ENCODE measurements at regions not wholly inside any gene's neighbourhood (a gene's known extent, or its start where the extent isn't known, plus 50 kb on each side); places are given as distances from the start of the nearest gene placed in this dataset.
A peak's percentile ranks its signal among the peaks of the same experiment; 100 is the strongest.

DNA sequence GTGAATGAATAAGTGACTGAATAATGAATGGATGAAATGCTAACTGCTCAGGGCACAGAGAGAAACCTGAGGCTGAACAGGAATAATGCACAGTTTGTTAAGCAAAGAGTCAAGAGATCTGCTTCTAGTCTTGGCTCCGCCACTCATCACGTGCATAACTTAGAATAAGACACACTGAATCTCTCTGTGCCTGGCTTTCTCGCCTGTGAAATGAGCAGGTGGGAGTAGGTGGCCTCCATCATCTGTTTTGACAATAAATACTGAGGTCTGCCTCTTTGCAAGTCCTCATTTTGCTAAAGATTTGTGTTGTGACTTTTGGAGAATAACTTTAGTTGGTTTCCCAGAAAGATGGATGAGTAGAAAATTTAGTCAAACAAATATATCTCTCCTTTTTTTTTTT is 318.0 kb downstream of the FBXW7 start:
- Histone ChIP-seq H3K27ac (ENCODE audit: low read depth, low read length, severe bottlenecking) (no peak overlapping the region), H3K9me3 (ENCODE audit: control insufficient read depth, low read length) (no peaks in the 10 kb centered on the region), H3K4me1 (ENCODE audit: control insufficient read depth, insufficient read depth, low read length, poor library complexity, severe bottlenecking) (no peaks in the 10 kb centered on the region), H3K4me3 (ENCODE audit: extremely low read depth, insufficient read depth, low read length, poor library complexity, severe bottlenecking) (no peak overlapping the region), H3K36me3 (ENCODE audit: control insufficient read depth, insufficient read depth, low read length) (no peaks in the 10 kb centered on the region)
- 83 to 90% methylated on average over 2 of the region's 3 CpGs for WGBS, 2 experiments (ENCODE audit: insufficient coverage in 2 of 2)

DNA sequence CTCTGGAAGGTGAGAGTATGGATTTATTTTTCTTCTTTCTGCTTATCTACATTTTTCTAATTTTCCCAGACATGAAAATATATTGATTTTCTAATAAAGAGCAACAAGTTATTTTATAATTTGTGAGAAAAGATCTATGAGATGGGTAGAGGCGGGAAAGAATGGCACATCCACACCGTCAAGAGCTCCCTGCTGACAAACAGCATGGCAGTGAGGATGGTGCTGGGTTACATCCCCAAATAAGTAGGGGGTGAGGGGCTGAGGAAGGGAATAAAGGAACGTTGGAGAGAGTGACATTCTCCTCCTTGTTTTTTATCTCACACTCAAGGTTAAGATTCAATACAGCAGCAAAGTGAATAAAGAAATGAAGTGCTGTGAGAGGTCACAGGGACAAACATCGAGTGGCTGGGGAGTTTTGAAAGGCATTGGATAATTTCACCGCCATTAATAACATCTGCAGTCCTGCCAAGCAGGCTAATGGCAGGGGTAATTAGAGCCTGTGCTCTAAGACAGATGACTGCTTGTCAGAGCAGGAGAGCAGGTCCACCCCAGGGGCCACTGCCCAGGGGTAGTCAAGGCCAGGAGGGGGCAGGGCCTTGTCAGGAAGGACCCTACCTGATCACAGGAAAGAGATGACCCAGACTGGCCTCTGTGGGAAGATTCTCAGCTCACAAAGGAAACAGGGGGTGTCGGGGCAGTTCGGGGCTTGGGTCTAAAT is 323.8 kb downstream of the FBXW7 start:
- 81 to 86% methylated on average over 4 of the region's 7 CpGs for WGBS, 2 experiments (ENCODE audit: insufficient coverage in 2 of 2)
- no peak overlapping the region for H3K27ac ChIP-seq (ENCODE audit: low read depth, low read length, severe bottlenecking)
- no peaks in the 10 kb centered on the region for H3K9me3 ChIP-seq (ENCODE audit: control insufficient read depth, low read length)
- peaks cover 13% of the 10 kb centered on the region for H3K4me1 ChIP-seq (ENCODE audit: control insufficient read depth, insufficient read depth, low read length, poor library complexity, severe bottlenecking)
- H3K36me3 ChIP-seq (ENCODE audit: control insufficient read depth, insufficient read depth, low read length) = no peaks in the 10 kb centered on the region
- H3K4me3 ChIP-seq (ENCODE audit: extremely low read depth, insufficient read depth, low read length, poor library complexity, severe bottlenecking) = no peak overlapping the region

DNA sequence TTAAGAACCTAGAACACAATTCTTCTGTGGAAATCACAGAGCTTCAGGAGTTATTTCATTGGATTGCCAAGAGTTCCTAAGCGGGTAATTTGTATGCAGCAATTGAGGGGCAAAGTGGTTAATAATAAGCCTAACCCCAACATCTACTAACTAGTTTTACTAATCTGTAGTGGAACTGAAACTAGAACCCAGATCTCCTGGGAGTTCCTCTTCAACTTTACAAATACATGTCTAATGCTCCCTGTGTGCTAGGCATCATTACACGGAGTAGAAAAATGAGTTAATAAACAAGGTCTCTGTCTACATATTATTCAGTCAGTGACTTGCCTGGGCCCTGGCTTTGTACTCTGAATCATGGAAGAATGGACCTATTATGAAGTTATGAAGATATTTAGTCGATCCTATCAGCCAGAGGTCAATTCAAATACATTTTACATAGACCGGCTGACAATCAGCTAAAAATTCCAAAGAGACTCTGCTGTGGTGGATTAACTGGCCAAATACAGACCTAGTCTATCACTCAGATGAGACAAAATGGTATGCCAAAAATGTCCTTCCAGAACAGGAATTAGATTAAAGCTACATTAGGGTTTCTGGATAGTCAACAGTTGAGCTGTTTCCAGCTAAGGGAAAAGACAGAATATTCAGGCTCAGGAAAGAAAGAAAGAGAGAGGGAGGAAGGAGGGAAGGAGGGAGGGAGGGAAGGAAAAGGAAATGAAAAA is 326.0 kb downstream of the FBXW7 start:
- Histone ChIP-seq H3K27ac (ENCODE audit: low read depth, low read length, severe bottlenecking) (peak overlapping the region; percentile 25), H3K4me3 (ENCODE audit: extremely low read depth, insufficient read depth, low read length, poor library complexity, severe bottlenecking) (no peak overlapping the region), H3K9me3 (ENCODE audit: control insufficient read depth, low read length) (no peaks in the 10 kb centered on the region), H3K4me1 (ENCODE audit: control insufficient read depth, insufficient read depth, low read length, poor library complexity, severe bottlenecking) (peaks cover 22% of the 10 kb centered on the region), H3K36me3 (ENCODE audit: control insufficient read depth, insufficient read depth, low read length) (no peaks in the 10 kb centered on the region)
- WGBS, 2 experiments (ENCODE audit: insufficient coverage in 2 of 2) = 60% methylated on average over 1 of the region's 4 CpGs; no CpG with 5 or more reads in 1 of the 2 experiments

DNA sequence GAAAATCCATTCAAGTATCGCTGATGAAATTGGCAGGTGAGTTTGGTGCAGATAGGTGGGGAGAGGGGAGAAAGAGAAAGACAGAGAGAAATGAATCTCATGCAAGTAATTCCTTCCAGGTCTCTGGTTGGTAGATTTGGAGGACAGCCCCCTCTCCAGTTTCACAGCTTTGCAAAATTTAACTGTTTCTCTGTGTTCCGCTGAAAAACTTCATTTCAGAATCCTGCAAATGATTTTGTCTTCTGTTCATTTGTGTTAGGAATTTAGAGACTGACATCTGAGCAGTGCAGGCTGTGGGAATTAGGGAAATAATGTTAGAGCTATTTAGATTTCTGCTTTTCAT is 328.5 kb downstream of the FBXW7 start:
- Histone ChIP-seq H3K4me1 (ENCODE audit: control insufficient read depth, insufficient read depth, low read length, poor library complexity, severe bottlenecking) (peaks cover 28% of the 10 kb centered on the region), H3K9me3 (ENCODE audit: control insufficient read depth, low read length) (no peaks in the 10 kb centered on the region), H3K4me3 (ENCODE audit: extremely low read depth, insufficient read depth, low read length, poor library complexity, severe bottlenecking) (no peak overlapping the region), H3K36me3 (ENCODE audit: control insufficient read depth, insufficient read depth, low read length) (no peaks in the 10 kb centered on the region), H3K27ac (ENCODE audit: low read depth, low read length, severe bottlenecking) (no peak overlapping the region)
- WGBS, 2 experiments (ENCODE audit: insufficient coverage in 2 of 2) = 78 to 90% methylated on average over 1 to 2 of the region's 2 CpGs

DNA sequence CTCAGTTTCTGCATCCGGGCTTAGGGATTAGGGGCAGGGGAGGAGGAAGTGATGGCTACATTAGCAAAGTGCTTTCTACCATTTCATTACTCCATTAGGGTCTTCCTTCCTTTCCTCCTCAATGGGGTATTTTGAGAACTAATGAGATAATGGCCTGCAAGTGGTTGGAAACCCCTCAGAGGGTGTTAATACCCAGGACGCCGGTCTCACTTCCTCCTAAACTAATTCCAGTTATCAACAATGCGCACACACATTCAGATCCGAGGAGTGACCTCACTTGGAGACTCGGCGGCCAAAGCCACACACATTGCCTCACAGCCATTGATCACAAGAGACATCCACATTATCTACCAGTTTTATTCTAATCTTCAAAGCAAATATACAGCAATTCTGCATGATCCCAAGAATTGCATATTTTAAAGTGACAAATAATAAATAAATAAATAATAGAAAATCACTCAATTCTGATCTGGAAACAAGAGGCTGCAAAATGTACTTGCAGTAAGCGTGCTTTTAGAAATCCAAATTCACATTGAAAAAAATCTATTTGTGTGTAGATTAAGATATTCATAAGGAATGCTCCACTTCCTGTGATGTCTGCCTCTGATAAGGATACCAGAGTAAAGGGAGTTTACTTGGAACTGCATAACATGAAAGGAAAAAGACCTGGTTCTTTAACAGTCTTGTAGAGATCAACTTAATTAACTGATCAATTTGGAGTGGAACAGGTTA is 329.1 kb downstream of the FBXW7 start:
- Histone ChIP-seq H3K4me1 (ENCODE audit: control insufficient read depth, insufficient read depth, low read length, poor library complexity, severe bottlenecking) (peaks cover 28% of the 10 kb centered on the region), H3K9me3 (ENCODE audit: control insufficient read depth, low read length) (no peaks in the 10 kb centered on the region), H3K36me3 (ENCODE audit: control insufficient read depth, insufficient read depth, low read length) (no peaks in the 10 kb centered on the region), H3K4me3 (ENCODE audit: extremely low read depth, insufficient read depth, low read length, poor library complexity, severe bottlenecking) (no peak overlapping the region), H3K27ac (ENCODE audit: low read depth, low read length, severe bottlenecking) (peak overlapping the region; percentile 1)
- 73 to 87% methylated on average over 5 to 6 of the region's 8 CpGs for WGBS, 2 experiments (ENCODE audit: insufficient coverage in 2 of 2)

DNA sequence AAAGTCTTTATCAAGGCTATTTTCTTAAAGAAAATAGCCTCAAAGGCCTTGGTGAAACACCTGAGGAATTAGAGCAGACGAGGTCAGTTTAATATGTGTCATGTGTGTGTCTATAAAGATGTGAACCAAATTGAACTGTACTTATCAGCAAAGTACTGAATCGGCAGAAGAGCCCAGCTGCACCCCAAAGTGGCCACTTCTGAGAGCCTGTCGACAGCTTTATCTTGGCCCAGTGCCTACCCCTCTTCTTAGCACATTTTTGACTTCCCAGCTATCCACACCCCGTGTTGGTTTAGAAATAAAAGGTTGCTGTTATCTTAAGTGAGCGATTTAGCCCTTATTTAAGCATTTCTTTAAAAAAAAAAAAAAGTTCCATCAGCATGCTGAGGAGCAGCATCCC is 329.7 kb downstream of the FBXW7 start:
- H3K27ac ChIP-seq (ENCODE audit: low read depth, low read length, severe bottlenecking) = no peak overlapping the region
- no peak overlapping the region for H3K4me3 ChIP-seq (ENCODE audit: extremely low read depth, insufficient read depth, low read length, poor library complexity, severe bottlenecking)
- no peaks in the 10 kb centered on the region for H3K36me3 ChIP-seq (ENCODE audit: control insufficient read depth, insufficient read depth, low read length)
- H3K4me1 ChIP-seq (ENCODE audit: control insufficient read depth, insufficient read depth, low read length, poor library complexity, severe bottlenecking) = peaks cover 28% of the 10 kb centered on the region
- 70 to 80% methylated on average over 2 of the region's 5 CpGs for WGBS, 2 experiments (ENCODE audit: insufficient coverage in 2 of 2)
- H3K9me3 ChIP-seq (ENCODE audit: control insufficient read depth, low read length) = no peaks in the 10 kb centered on the region

DNA sequence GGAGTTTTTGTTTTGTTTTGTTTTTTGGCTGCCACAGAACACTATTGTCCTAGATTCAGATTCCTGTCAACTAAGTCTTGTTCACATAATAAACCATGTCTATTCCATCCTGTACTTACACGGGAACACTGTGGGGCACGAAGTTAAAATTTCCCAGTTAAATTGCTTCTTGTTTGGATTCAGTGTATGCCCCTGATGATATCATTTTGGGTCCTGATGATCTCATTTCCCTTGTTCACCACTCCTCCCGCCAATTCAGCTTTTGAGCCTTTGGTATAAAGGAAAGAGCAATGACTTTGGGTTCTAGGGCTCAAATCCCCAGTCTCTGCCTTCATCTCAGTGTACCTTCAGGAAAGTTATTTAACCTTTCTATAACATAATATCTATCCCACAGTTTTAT is 333.5 kb downstream of the FBXW7 start:
- H3K36me3 ChIP-seq (ENCODE audit: control insufficient read depth, insufficient read depth, low read length) = no peaks in the 10 kb centered on the region
- H3K9me3 ChIP-seq (ENCODE audit: control insufficient read depth, low read length) = no peaks in the 10 kb centered on the region
- WGBS, 2 experiments (ENCODE audit: insufficient coverage in 2 of 2) = 96 to 100% methylated on average over 1 to 3 of the region's 3 CpGs
- peaks cover 18% of the 10 kb centered on the region for H3K4me1 ChIP-seq (ENCODE audit: control insufficient read depth, insufficient read depth, low read length, poor library complexity, severe bottlenecking)
- H3K27ac ChIP-seq (ENCODE audit: low read depth, low read length, severe bottlenecking) = no peak overlapping the region
- no peak overlapping the region for H3K4me3 ChIP-seq (ENCODE audit: extremely low read depth, insufficient read depth, low read length, poor library complexity, severe bottlenecking)

DNA sequence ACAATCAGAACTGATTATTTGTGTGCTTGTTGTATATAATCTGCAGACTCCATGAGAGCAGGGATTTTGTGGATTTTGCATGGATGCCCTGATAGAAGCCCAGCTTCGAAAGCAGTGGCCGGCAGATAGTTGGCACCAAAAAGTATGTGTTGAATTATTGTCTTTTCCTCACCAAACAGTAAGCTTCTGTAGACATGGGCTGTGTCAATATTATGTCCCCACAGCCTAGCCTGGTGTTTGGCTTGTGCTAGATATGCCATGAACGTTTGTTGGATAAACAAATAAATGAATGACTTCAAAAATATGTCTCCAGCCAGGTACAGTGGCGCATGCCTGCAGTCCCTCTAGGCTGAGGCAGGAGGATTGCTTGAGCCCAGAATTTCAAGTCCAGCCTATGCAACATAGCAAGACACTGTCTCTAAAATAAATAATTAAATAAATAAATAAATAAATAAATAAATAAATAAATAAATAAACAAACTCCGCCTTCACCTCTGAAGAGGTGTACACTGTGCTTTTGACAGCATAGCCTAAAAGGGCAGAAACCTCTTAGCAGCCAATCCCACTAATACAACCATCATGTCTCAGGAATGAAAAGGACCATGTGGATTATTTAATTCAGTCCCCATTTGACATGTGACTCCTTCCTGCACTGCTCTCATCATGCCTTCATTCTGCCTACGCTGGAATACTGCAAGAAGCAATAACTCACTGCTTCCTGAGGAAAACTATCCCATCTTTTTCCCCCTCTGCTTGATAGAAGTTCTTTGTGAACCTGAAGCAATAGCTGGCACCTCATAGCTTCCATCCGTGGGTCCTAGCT is 335.2 kb downstream of the FBXW7 start:
- WGBS, 2 experiments (ENCODE audit: insufficient coverage in 2 of 2) = 85 to 100% methylated on average over 3 to 6 of the region's 7 CpGs
- Histone ChIP-seq H3K36me3 (ENCODE audit: control insufficient read depth, insufficient read depth, low read length) (no peaks in the 10 kb centered on the region), H3K9me3 (ENCODE audit: control insufficient read depth, low read length) (no peaks in the 10 kb centered on the region), H3K27ac (ENCODE audit: low read depth, low read length, severe bottlenecking) (no peak overlapping the region), H3K4me3 (ENCODE audit: extremely low read depth, insufficient read depth, low read length, poor library complexity, severe bottlenecking) (no peak overlapping the region), H3K4me1 (ENCODE audit: control insufficient read depth, insufficient read depth, low read length, poor library complexity, severe bottlenecking) (peaks cover 7% of the 10 kb centered on the region)

DNA sequence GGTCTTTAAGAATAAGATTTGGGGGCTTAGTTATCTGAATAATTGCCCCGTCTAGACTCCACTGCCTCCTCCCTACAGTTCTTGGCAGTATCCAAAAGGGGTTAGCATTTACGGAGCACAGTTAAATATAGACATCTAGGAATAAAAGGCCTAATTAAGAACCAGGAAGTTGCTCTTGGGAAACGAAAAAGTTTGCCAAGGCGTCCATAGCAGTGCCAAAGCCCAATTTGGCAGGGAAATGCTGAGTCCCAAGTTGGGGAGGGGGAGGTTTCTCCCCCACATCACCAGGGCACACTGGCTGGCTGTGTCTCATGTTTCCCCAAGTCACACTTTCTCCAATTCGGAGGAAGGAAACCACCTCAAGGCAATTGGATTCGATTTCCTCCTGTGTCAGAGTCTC is 338.7 kb downstream of the FBXW7 start:
- Histone ChIP-seq H3K4me3 (ENCODE audit: extremely low read depth, insufficient read depth, low read length, poor library complexity, severe bottlenecking) (no peak overlapping the region), H3K36me3 (ENCODE audit: control insufficient read depth, insufficient read depth, low read length) (no peaks in the 10 kb centered on the region), H3K27ac (ENCODE audit: low read depth, low read length, severe bottlenecking) (no peak overlapping the region), H3K4me1 (ENCODE audit: control insufficient read depth, insufficient read depth, low read length, poor library complexity, severe bottlenecking) (no peaks in the 10 kb centered on the region), H3K9me3 (ENCODE audit: control insufficient read depth, low read length) (no peaks in the 10 kb centered on the region)
- WGBS, 2 experiments (ENCODE audit: insufficient coverage in 2 of 2) = 73 to 90% methylated on average over 4 to 5 of the region's 6 CpGs

DNA sequence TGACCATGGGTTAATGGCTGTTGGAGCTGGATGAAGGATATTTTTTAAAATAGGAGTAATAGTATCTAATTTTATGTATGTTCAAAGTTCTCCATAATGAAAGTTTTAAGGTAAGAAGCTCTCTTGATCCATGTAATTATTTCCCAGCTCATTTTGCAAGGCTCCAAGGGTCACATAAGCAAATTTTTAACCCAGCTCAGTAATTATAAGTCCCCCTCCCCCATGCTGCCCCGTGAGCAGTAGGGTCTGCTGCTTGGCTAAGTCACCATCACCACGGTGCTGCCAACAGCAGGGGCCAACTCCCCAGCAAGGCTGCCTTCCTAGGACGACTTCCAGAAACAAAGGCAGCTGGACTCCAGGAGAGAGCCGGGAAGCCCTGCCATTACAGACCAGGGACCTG is 340.0 kb downstream of the FBXW7 start:
- no peak overlapping the region for H3K4me3 ChIP-seq (ENCODE audit: extremely low read depth, insufficient read depth, low read length, poor library complexity, severe bottlenecking)
- H3K4me1 ChIP-seq (ENCODE audit: control insufficient read depth, insufficient read depth, low read length, poor library complexity, severe bottlenecking) = no peaks in the 10 kb centered on the region
- no peaks in the 10 kb centered on the region for H3K36me3 ChIP-seq (ENCODE audit: control insufficient read depth, insufficient read depth, low read length)
- H3K27ac ChIP-seq (ENCODE audit: low read depth, low read length, severe bottlenecking) = no peak overlapping the region
- no peaks in the 10 kb centered on the region for H3K9me3 ChIP-seq (ENCODE audit: control insufficient read depth, low read length)
- WGBS, 2 experiments (ENCODE audit: insufficient coverage in 2 of 2) = 77 to 85% methylated on average over 3 of the region's 4 CpGs
